Rectal smooth muscle tissue (tissue), 1 donor: ENCODE measurements at regions not wholly inside any gene's neighbourhood (a gene's known extent, or its start where the extent isn't known, plus 50 kb on each side); places are given as distances from the start of the nearest gene placed in this dataset.

Source experiments
- H3K27ac ChIP-seq: one replicate; pipeline ENCODE4 v1.7.0; 2013; ENCODE audit warnings: low read depth, low read length, inconsistent platforms
- H3K27me3 ChIP-seq: one replicate; pipeline ENCODE4 v1.7.0; 2013; ENCODE audit warnings: low read length; ENCODE audit not compliant: control insufficient read depth, insufficient read depth
- H3K36me3 ChIP-seq: one replicate; pipeline ENCODE4 v1.7.0; 2013; ENCODE audit warnings: low read length; ENCODE audit not compliant: control insufficient read depth, insufficient read depth
- H3K4me1 ChIP-seq: one replicate; pipeline ENCODE4 v1.7.0; 2013; ENCODE audit warnings: low read length; ENCODE audit not compliant: control insufficient read depth, insufficient read depth
- H3K4me3 ChIP-seq: one replicate; pipeline ENCODE4 v1.7.0; 2013; ENCODE audit warnings: low read length
- H3K9ac ChIP-seq: one replicate; pipeline ENCODE4 v1.7.0; 2013; ENCODE audit warnings: low read length

GRCh38 chr15:72835294-72835890 lies 51.8 kb upstream of the ADPGK start:
- H3K4me1 ChIP-seq, result no peaks in the 10 kb centered on the region
- H3K27ac ChIP-seq, result no peak overlapping the region
- H3K4me3 ChIP-seq, result no peak overlapping the region
- no peaks in the 10 kb centered on the region for H3K36me3 ChIP-seq
- no peak overlapping the region for H3K9ac ChIP-seq
- no peaks in the 10 kb centered on the region for H3K27me3 ChIP-seq

- Histone ChIP-seq H3K36me3 (no peaks in the 10 kb centered on the region), H3K4me3 (no peak overlapping the region), H3K27ac (no peak overlapping the region), H3K27me3 (no peaks in the 10 kb centered on the region), H3K9ac (no peak overlapping the region), H3K4me1 (no peaks in the 10 kb centered on the region)
These were observed 50.0 kb upstream of the ADPGK start for GRCh38 chr15:72833561-72833960.
